ENCODE measurements at regions not wholly inside any gene's neighbourhood (a gene's known extent, or its start where the extent isn't known, plus 50 kb on each side); places are given as distances from the start of the nearest gene placed in this dataset.
A peak's percentile ranks its signal among the peaks of the same experiment; 100 is the strongest.

DNA sequence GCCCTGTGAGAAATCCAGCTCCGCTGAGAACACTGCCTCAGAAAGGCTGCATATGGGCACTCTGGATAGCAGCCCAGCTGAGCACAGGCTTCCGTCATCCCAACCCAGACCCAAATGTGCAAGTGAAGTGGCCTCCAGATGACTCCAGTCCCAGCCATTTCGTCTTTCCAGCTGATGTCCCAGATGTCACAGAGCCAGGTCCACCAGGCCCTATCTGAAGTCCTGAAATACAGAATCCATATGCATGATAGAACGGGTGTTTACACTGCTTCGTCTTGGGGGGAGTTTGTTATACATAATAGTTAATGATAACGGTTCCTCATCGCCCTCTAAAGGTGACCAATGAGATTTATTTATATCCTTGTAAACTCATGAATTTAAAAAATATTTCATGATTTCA, 72.6 kb upstream of the TRIM2 start:
- TF ChIP-seq, protein P1, sequence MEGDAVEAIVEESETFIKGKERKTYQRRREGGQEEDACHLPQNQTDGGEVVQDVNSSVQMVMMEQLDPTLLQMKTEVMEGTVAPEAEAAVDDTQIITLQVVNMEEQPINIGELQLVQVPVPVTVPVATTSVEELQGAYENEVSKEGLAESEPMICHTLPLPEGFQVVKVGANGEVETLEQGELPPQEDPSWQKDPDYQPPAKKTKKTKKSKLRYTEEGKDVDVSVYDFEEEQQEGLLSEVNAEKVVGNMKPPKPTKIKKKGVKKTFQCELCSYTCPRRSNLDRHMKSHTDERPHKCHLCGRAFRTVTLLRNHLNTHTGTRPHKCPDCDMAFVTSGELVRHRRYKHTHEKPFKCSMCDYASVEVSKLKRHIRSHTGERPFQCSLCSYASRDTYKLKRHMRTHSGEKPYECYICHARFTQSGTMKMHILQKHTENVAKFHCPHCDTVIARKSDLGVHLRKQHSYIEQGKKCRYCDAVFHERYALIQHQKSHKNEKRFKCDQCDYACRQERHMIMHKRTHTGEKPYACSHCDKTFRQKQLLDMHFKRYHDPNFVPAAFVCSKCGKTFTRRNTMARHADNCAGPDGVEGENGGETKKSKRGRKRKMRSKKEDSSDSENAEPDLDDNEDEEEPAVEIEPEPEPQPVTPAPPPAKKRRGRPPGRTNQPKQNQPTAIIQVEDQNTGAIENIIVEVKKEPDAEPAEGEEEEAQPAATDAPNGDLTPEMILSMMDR (conservative IDR thresholded peaks at IDR 0.05): no peak; the same call in 1 of the 2 replicates
- TF ChIP-seq EZH2 (IDR thresholded peaks at IDR 0.05; ENCODE audit: low read depth): no peak
- no peak overlapping the region for H2AFZ ChIP-seq
- DNase-seq: no peak
- H3K9me2 ChIP-seq (ENCODE audit: insufficient read depth): no peaks in the 10 kb centered on the region
- intact Hi-C loops (cut with micrococcal nuclease; ENCODE audit: unreplicated experiment): no loop called here
- H3K27ac ChIP-seq: no peak overlapping the region
- ChIA-PET POLR2A (ENCODE audit: unreplicated experiment) (no interaction called here), CTCF (no interaction called here)
- H3K36me3 ChIP-seq (ENCODE audit: low read depth): no peaks in the 10 kb centered on the region
- H3K9me3 ChIP-seq (ENCODE audit: insufficient read depth, low read depth): no peaks in the 10 kb centered on the region
- no peaks in the 10 kb centered on the region for H3K27me3 ChIP-seq (ENCODE audit: insufficient read depth, low read depth)
- no peak overlapping the region for H3K4me3 ChIP-seq
- H3K4me2 ChIP-seq: no peak overlapping the region
- no TSS peak for BruUV-seq (replicated peaks)
- no peaks in the 10 kb centered on the region for H3K79me2 ChIP-seq (ENCODE audit: low read depth)
- H3F3A ChIP-seq (ENCODE audit: insufficient read depth, low read depth): no peaks in the 10 kb centered on the region
- no peaks in the 10 kb centered on the region for H4K20me1 ChIP-seq (ENCODE audit: insufficient read depth)
- H3K4me1 ChIP-seq (replicated peaks; ENCODE audit: insufficient read depth): no peaks in the 10 kb centered on the region

DNA sequence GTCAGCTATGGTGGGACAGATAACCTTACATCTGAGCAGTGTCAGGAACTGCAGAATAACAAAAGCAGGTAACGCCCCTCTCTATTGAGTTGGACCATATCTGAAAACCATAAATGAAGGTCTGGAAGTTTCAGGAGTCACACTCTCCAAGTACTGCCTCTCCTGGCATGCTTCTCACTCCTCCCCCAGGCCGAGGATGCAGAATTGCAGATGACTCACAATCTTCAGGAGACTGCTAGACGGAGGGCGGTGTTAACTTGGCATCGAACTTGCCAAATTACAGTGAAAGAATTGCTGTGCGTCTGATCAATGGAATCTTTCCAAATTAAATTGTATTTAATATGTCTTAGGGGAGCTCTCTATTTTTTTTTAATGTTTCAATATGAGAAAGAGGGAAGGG, 67.1 kb upstream of the TRIM2 start:
- intact Hi-C loops (cut with micrococcal nuclease; ENCODE audit: unreplicated experiment): no loop called here
- peak; percentile 47 for DNase-seq
- Histone ChIP-seq H3K9me2 (ENCODE audit: insufficient read depth) (no peaks in the 10 kb centered on the region), H3K4me2 (no peak overlapping the region), H3K36me3 (ENCODE audit: low read depth) (no peaks in the 10 kb centered on the region), H3F3A (ENCODE audit: insufficient read depth, low read depth) (no peaks in the 10 kb centered on the region), H3K9me3 (ENCODE audit: insufficient read depth, low read depth) (no peaks in the 10 kb centered on the region), H3K4me3 (no peak overlapping the region), H2AFZ (no peak overlapping the region), H4K20me1 (ENCODE audit: insufficient read depth) (no peaks in the 10 kb centered on the region), H3K4me1 (replicated peaks; ENCODE audit: insufficient read depth) (0 out of 2 replicates have a peak, but pooled peaks cover 3% of the 10 kb centered on the region), H3K27me3 (ENCODE audit: insufficient read depth, low read depth) (no peaks in the 10 kb centered on the region), H3K79me2 (ENCODE audit: low read depth) (no peaks in the 10 kb centered on the region), H3K27ac (no peak overlapping the region)
- CTCF ChIA-PET: no interaction called here
- no TSS peak for BruUV-seq (replicated peaks)
- POLR2A ChIA-PET (ENCODE audit: unreplicated experiment): no interaction called here
- no peak for TF ChIP-seq EZH2 (IDR thresholded peaks at IDR 0.05; ENCODE audit: low read depth)
- TF ChIP-seq, protein P1 (conservative IDR thresholded peaks at IDR 0.05): no peak

DNA sequence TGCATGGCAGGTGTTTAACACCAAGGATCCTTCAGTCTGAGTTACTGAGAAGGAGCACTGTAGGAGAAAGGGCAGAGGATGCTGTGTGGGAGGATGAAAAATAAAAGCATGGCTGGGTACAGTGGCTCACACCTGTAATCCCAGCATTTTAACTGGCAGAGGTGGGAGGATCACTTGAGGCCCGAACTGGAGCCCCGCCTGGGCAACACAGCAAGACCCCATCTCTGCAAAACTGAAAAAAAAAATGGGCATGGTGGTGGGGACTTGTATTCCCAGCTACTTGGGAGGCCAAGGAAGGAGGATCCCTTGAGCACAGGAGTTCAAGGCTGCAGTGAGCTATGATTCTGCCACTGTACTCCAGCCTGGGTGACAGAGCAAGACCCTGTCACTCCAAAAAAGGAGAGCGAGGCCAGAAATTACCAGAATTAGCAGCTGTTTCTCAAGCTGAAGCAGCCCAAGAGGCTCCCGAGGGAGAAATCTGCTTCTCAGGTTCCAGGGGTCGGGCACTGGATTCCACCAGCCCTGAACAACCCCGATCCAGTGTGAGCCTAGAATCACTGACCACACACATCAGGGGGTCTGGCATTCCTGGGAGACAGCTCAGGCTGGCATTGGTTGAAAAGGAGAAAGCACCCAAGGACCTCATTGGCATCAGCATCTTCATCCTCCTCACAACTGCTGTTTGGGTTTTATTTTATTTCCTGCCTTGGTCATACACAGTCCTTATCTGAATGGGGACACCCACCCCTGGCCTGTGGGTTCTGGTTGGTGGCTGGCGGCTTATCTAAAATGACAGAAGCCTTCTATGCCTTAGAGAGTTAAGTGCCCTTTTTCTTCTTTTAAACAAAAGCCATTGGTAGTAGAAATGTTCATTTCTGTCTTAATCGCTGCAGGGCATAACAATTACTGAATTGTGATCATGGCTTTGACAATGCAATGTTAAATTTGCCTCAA, 66.3 kb upstream of the TRIM2 start:
- ChIA-PET CTCF (no interaction called here), POLR2A (ENCODE audit: unreplicated experiment) (interaction anchor here (0.7 kb wide), 1 partner anchor 169 kb away, joined by 7 read pairs; no protein-coding TSS in a partner anchor)
- BruUV-seq (replicated peaks): no TSS peak
- Histone ChIP-seq H3K4me2 (no peak overlapping the region), H4K20me1 (ENCODE audit: insufficient read depth) (no peaks in the 10 kb centered on the region), H3K27ac (no peak overlapping the region), H2AFZ (no peak overlapping the region), H3K4me3 (no peak overlapping the region), H3F3A (ENCODE audit: insufficient read depth, low read depth) (no peaks in the 10 kb centered on the region), H3K9me3 (ENCODE audit: insufficient read depth, low read depth) (no peaks in the 10 kb centered on the region), H3K79me2 (ENCODE audit: low read depth) (no peaks in the 10 kb centered on the region), H3K9me2 (ENCODE audit: insufficient read depth) (no peaks in the 10 kb centered on the region), H3K4me1 (replicated peaks; ENCODE audit: insufficient read depth) (peaks cover 3% of the 10 kb centered on the region; the same call in 1 of the 2 replicates), H3K27me3 (ENCODE audit: insufficient read depth, low read depth) (no peaks in the 10 kb centered on the region), H3K36me3 (ENCODE audit: low read depth) (no peaks in the 10 kb centered on the region)
- no peak for DNase-seq
- intact Hi-C loops (cut with micrococcal nuclease; ENCODE audit: unreplicated experiment): no loop called here
- TF ChIP-seq, protein P1 (conservative IDR thresholded peaks at IDR 0.05): no peak
- no peak for TF ChIP-seq EZH2 (IDR thresholded peaks at IDR 0.05; ENCODE audit: low read depth)

All from PC-9 (cell line).